Stimulated activated CD8-positive, alpha-beta memory T cell treated with anti-CD3 and anti-CD28 coated beads, Interleukin-15, amount 100 ng/mL, for 24 hours (primary cell): ENCODE measurements at regions not wholly inside any gene's neighbourhood (a gene's known extent, or its start where the extent isn't known, plus 50 kb on each side); places are given as distances from the start of the nearest gene placed in this dataset.

Source experiments
- DNase-seq: peaks from one replicate; pipeline ENCODE4 v3.0.0-alpha.2; 2020; ENCODE audit warnings: low read depth

DNA sequence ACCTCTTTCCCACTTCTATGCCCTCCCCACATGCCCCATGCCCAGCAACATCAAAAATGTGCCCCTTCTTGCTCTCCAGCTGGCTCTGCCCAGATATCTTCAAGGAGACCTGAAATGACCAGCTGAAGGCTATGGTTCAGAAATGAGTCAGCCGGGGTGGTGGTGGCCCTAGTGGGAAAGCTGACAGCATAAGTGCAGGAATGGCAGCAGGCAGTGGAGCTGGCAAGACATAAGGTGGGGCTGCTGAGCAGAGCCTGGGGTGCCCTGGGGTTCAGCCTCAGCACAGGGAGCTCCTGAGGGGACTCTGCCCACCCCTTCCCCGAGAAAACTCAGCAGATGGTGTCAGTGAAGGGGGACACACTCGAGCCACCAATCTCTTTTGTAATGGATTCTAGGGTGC lies 593.4 kb downstream of the BUD13 start:
- DNase-seq, result no peak

DNA sequence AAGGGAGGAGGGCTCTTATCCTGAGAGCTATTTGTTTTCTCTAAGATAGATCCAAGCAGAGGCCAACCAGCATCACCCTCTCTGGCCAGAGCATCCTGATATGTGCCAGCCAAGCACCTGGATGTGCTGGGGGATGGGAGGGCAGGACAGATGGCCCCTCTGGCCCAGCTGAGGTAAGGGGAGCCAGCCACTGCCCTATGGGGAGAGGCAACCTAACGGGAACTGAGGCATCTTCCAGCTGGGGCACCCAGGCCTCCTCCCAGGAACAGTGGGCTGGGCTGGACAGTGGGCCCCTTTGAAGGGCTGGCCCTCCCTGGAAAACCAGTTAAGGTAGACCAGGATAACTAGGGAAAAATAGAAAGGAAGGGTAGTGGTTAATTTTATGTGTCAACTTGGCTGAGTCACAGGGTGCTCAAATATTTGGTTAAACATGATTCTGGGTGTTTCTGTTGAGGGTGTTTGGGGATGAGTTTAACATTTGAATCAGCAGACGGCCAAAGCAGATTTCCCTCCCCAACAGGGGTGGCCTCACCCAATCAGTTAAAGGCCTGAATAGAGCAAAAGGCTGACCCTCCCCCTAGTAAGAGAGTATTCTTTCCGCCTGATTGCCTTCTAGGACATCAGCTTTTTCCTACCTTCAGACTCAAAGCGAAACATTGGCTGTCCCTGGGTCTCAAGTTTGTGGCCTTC lies 595.1 kb downstream of the BUD13 start:
- DNase-seq, result no peak

DNA sequence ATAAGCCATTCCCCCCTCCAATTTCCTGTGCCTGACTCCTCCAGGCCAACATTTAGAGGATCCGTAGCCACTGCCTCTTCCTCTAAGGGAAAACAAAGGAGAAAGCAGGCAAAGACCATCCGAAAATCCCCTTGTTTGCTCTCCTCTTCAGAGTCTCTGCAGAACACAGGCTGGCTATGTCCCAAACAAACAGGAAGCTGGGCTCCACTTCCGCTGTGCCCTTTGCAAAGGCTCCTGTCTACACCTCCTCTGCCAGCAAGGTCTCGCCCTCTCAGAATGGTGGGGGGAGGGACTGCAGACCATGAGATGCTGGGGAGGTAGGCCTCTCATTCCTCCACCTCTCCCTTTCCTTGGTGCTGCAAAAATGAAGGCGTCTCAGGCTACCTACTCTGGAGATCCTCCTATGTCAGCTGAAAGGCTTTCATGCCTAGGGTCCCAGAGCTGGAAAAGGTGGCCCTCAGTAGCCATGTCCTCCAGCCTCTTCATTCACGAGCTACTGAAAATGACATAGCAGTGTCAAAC lies 596.2 kb downstream of the BUD13 start:
- no peak for DNase-seq

DNA sequence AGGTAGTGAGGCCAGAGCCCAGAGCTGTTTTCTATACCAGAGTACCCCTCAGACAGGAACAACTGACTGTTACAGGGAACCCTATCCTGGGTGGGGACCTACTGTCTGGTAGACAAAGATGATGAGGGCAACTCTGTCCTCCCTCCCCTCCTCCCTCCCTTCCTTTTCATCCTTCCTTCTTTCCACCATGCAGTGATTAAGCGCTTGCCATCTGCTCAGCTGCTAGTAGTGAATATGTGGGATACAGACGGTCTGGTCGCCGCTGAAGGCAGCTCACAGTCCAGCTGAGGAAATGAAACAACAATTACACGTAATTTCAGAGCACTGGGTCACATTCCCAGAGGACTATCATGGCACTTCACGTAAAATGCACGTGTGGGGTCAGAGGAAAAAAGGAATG lies 597.1 kb downstream of the BUD13 start:
- DNase-seq, result no peak

DNA sequence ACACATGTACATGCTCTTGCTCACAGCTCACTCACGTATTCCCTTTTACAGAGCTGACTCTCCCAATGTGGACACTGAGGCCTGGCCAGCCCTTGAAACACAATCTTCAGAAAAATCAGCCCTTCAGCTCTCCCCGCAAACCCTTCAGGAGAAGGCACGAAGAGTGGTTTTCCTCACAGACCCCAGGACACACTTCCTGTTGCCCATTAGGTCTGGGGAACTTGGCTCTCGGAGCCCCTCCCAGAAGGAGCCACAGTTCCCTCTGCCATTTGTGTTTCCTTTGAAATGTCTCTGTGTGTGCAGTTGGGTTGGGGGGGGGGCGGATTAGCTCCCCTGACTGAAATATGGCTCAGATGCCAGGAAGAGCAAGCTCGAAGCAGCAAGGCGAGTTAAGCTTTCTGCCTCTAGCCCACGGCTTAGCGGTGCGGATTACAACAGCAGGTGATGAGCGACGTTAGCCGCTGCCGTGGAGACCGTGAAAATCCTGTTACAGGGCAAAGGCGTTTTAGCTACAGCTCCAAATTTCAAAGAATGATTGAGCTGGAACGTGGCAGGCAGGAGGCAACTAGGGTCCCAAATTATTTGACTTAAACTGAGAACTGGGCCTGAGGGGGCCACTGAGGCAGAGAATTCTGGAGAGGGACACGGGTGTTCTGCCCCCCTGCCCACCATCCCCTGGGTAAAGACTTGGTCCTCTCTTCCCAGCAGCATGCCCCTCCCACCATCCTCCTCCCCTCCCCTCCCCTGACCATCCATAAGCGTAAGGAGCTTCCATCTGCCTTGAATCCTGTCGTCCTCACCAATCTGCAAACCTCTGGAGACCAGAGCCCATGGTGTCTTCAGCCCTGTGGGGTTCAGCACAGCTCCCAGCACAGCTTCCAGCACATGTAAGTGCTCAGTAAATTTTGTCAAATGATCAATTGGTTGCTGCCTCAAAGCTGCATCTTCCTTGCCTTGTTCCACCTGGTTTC lies 598.6 kb downstream of the BUD13 start:
- DNase-seq, result no peak

DNA sequence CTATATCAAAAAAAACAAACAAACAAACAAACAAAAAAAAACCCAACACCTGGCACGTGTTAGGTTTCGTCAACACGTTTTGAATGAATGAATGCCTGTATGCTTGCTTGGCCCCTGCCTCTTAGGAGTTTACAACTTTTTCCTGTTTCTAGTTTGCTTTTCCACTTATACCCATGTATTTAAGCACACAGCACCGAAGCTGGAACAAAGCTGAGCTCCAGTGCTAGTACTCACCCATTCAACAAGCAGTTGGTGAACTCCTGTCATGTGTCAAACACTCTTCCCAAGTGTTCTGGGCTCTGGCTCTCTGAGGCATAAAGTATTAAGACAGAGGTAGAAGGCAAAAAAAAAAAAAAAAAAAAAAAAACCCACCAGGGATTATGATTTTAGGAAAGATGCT lies 599.3 kb downstream of the BUD13 start:
- DNase-seq, result no peak

DNA sequence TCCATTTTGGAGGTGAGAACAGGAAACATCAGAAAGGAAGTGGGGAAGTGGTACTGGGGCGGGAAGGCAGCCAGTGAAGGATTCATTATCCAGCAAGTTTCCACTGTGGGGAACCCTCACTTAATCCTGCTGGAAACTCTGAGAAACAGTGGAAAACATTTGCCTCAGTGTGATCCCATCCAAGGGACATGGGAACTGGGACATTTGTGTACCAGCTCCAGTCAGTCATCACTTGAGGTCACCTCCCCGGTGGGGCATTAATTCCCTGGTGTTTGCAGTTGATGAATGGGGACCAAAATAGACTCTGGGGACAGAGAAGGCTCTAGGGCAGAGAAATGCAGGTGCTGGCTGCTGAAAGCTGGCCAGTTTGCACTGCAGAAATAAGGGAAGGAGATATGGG lies 599.9 kb downstream of the BUD13 start:
- DNase-seq, result no peak

DNA sequence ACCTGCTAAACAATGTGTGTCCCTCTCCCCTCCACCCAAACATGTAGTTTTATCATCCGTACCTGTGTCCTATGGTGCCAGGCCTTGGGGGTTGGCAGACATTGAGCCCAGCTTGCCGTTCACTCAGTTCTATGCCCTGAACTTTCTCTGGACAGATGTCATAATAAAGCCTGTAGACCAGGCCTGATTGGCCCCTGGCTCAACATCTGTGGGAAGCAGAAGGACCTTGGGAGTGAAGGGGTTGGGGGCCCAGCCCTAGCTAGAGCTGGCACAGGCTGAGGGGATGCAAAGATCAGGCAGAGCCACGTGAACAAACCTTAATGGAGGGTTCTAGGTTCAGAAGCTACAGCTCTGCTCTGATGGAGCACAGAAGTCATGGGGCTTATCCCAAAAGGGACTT lies 600.6 kb downstream of the BUD13 start:
- DNase-seq, result no peak

DNA sequence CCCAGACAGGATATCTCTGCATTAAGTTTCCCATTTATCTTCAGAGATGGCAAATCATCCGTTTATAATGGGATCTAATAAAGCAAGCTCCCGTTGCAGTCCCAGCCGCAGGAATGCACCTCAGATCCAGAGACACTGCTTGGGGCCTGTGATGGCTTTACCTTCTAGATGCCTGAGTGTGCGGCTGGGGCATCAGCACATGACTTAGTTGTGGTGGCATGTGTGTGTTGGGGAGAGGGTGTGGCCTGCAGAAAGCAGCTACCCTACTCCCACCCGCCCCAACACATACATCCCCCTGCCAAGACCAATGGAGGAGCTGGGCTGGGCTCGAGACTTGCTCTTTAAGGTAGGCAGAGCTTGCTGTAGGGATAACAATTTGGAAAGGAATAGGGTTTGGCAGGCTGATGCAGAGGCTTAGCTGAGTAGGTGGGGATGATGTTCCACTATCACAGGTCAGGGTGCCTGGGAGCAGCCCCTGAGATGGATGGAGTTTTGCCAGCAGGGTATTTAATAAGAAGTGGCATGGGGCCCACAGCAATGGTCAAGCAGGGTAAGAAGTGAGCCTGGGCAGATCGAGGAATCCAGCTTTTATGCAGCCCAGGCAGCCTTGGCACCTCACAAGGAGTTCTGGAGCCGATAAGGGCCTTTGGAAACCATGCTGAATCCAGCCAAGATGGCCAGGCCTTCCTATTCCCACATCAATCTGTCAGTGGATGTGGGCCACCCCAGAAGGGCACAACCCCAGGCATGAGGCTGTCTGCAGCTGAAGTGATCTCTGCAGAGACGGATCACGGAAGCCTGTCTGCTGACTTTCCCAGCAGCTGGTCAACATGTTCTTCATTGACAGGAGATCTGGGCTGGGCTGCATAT lies 601.3 kb downstream of the BUD13 start:
- DNase-seq, result no peak

DNA sequence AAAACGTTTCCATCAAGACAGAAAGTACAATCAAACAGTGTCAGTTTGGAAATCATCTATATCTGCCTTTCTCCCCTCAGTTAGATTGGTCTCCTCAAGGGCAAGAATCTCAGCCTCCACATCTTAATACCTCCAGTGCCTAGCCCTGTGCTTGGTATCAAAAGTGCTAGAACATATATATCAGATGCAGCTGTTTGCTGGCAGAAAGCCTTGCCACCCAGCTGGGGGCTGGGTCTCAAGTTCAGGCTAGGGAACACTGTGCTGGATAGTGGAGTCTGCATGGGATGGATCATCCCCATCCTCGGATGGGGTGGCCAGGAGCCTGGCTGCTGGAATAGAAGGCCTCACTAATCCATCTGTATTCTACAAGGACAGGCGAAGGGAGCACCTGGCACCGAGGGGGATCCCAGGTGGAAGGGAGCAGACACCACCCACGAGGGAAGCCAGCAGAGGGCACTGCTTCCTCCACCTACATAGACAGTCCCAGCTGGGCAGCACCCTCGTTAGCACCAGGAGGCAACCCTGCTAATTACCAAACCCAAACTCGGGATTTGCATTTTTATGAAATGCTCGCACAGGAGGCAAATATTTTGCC lies 602.2 kb downstream of the BUD13 start:
- no peak for DNase-seq

DNA sequence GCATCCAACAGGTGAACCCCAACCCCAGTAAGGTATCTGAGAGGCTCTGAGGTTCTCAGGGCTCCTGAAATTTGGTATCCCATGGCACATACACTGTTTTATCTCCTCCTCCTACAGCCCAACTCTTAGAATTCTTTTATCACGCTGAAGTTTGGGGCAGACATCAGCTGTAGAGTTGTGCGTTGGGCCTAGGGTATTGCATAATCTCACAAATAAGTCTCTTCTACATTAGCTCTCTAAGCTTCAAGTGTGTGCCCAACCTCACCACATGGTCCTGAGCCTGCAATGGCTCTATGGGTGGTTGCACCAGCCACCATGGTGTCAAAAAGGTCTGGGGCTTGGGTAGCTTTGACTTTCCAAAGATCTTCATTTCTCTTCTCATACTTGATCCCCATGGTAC lies 603.0 kb downstream of the BUD13 start:
- DNase-seq, result no peak

DNA sequence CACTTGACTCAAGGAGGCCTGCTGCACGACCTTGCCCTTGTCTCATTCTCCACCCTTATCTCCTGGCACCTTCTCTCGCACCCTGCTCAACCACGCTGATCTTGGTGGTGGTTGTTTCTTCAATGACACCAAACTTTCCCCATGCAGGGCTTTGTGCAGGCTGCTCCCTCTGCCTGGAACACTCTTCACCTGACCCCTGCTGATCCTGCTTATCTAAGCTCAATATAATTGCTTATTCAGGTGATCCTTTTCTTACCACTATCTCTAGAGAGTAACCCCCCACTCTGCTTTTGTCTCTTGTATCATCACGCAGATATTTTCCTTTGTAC lies 604.4 kb downstream of the BUD13 start:
- no peak for DNase-seq

DNA sequence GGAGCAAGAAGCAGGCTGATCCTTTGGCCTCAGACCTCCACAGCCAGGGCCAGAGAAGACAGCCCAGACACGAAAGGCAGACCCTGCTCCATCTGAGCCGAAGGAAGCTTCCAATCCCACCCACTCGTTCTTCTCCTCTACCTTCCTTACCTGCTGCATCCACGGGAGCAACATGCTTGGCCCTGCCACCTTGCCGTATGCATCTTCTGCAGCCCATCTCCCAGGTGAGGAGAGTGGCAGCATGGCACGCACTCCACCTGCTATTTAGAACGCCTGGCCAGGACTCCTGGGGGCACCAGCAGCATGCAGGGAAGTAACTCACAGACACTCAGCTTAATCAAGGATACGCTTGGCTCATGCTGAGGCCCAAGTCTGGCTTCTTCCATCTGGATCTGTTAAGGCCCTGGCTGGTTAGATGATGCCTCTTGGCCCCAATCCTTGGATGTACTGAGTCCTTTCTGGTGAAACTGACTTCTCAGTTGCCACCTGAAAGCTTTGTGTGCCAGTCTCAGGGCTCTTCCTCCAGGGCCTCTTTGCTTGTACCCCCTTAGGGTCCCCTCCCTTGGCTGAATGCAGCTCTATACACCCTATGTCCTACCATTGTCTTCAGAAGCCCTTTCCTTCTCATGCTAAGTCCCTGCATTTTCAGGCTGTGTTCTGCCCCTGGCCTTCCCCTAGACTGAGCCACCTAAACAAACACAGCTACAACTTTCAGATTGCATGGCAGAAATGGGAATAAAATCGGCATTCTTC lies 604.9 kb downstream of the BUD13 start:
- DNase-seq, result no peak

DNA sequence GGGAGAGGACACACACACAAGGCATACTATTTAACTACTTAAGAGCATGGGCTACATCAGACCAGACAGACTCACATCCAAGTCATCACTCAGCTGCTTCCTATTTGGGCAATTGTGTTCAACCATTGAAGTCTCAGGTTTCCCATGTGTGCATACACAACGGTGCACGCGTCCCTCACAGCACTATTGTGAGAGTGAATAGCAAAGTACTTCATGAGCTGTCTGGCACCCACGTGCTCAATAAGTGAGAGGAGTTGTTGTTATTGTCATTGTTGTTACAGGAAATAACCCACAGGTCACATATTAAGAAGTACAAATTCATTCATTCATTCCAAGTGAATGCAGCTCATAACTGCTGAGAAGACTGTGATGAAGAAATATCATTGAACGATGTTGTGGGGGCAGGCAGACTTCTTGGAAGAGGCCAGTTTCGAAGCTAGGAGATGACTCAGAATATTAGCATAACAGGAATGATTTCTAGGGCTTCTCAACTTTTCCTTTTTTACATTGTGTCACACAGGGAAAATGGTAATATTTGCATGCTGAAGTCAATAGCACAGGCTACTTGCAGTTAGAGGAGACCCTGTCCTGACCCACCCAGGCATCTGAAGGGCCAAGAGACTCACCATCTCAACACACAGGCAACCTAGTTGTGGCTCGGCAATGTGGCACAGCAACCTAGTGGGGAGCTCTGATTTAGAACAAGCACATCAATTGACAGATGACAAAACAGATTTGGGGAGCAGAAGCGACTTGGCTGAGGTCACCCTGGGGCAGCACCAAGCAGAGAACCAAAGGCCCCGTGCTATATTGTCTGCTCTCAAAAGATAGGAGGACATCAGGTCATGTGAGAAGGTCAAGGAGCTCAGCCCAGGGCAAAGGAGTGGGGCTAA lies 606.0 kb downstream of the BUD13 start:
- DNase-seq, result no peak

DNA sequence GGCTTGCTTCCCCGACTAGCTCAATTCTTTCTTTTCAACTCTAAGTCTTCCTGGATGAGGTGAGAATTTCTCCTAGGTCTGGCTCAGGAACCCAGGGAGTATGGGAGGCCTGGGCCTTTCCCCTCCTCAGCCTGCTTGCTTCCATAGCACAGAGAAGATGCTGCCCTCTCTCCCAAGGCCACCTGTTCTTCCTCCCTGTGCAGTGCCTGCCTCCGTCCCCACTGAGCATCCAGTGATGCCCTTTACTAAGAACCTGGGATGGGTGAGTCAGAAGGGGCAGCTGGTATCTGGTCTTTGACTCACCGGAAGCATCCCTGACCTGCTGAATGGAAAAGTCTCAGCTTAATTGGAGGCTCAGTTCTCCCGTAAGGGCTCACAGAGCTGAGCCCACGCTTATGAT lies 607.9 kb downstream of the BUD13 start:
- DNase-seq, result no peak

DNA sequence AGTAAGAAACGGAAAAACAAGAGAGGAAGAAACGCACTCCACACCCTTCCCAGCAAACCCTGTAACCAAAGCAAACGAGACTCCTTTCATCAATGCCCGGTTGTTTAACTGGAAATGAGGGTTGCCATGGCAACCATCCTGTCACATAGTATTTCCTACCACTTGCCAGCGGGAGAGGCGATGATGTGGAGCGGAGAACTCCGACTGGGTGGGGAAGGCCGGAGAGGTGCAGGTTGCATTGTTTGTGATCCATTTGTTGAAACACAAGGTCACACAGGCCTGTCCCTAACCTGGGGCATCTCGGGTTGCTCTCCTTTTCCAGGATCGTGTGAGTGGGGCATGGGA lies 609.9 kb downstream of the BUD13 start:
- no peak for DNase-seq

DNA sequence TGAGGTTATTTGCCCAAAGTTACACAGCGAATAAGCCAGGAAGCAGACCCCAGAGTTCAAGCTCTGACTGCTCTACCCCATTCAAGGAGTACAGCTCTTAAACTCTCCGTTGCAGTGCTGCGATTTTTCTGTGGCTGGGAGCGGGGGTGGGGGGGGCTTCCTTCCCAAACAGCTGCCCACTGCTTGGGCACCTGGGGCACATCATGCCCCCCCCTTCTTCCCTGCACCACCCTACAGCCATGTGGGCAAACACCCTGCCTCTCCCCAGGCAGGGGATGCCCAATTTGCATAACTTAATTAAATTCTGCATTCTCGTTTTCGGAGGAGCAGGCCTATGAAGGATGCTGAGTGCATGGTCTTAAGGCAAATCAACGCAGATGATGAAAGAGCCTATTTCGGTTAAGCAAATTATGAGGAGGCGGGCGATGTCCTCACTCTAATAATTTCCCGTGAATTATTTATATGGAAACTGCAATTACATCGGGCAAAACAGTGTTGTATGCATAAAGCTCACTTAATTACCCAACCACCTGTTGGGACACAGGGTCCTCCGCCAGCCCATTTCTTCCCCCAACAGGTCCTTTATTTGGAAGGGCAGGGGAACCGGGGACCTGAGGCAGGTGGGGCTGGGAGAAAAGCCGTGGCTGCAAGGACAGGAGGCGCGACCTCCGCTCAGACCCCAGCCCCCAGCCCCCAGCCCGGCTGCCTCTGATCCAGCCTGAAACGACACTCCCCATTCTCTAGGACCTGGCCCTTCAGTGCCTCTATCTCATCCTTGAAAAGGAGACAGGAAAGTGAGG lies 610.5 kb downstream of the BUD13 start:
- DNase-seq, result no peak

DNA sequence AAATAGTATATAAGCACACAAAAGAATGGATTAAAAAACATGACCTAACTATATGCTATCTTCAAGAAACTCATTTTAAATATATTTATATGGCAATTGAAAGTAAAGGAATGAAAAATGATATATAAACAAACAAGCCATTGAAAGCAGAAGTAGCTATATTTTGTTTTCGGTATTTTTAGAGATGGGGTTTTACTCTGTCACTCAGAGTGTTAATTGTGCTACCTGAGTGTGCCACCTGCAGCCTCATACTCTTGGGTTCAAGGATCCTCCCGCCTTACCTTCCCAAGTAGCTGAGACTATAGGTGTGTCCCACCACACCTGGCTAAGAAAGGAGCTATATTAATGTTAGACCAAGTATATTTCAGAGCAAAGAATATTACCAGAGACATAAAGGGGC lies 624.1 kb downstream of the BUD13 start:
- no peak for DNase-seq

DNA sequence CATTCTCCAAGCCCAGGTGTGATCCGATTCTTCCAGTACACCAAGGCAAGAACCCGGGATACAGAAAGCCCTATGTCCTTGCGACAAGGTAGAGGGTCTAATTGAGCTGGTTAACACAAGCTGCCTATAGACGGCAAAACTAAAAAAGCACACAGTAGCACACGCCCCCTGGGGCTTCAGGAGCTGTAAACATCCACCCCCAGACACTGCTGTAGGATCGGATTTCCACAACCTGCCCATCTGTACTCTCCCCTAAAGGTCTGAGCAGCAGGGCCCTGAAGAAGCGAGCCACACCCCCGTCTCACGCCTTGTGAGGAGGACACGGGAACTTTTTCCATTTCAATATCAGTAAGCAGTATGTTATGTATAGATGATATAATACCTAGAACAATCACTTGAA lies 624.7 kb downstream of the BUD13 start:
- DNase-seq, result no peak
